ENCODE measurements at regions not wholly inside any gene's neighbourhood (a gene's known extent, or its start where the extent isn't known, plus 50 kb on each side); places are given as distances from the start of the nearest gene placed in this dataset.
"Not testable (repeated sequence)": the region's sequence is repeated elsewhere in the genome, so short reads cannot be mapped to it uniquely, and the experiment has no call there.

GRCh38 chr6:72534236-72534635 lies 87.6 kb upstream of the KCNQ5 start:
- no peak for DNase-seq

- no peak for DNase-seq
Measured at GRCh38 chr6:72535124-72535523, 86.7 kb upstream of the KCNQ5 start.

GRCh38 chr6:72547020-72547419 lies 74.8 kb upstream of the KCNQ5 start:
- no peak for DNase-seq

GRCh38 chr6:72551470-72551869 lies 70.4 kb upstream of the KCNQ5 start:
- no peak for DNase-seq

GRCh38 chr6:72552938-72553337 lies 68.9 kb upstream of the KCNQ5 start:
- DNase-seq = no peak

- no peak for DNase-seq
Measured at GRCh38 chr6:72553531-72554511, 68.0 kb upstream of the KCNQ5 start.

- no peak for DNase-seq
Measured at GRCh38 chr6:72554761-72555221, 67.1 kb upstream of the KCNQ5 start.

- no peak for DNase-seq
Measured at GRCh38 chr6:72559067-72559466, 62.8 kb upstream of the KCNQ5 start.

- no peak for DNase-seq
Measured at GRCh38 chr6:72559555-72559954, 62.3 kb upstream of the KCNQ5 start.

GRCh38 chr6:72560721-72561593 lies 60.9 kb upstream of the KCNQ5 start:
- no peak for DNase-seq

- DNase-seq = no peak
Measured at GRCh38 chr6:72561629-72562028, 60.2 kb upstream of the KCNQ5 start.

- no peak for DNase-seq
Measured at GRCh38 chr6:72564231-72564630, 57.6 kb upstream of the KCNQ5 start.

GRCh38 chr6:72571993-72572392 lies 49.9 kb upstream of the KCNQ5 start:
- not testable (repeated sequence) for DNase-seq
